HCT116 (cell line): ENCODE measurements at regions not wholly inside any gene's neighbourhood (a gene's known extent, or its start where the extent isn't known, plus 50 kb on each side); places are given as distances from the start of the nearest gene placed in this dataset.
A peak's percentile ranks its signal among the peaks of the same experiment; 100 is the strongest.

Experiments
- ATAC-seq: fragments of 200-7000 bp; cut with Tn5 transposase; 2 replicates; pipeline ENCODE4 v1.9.1; 2020; ENCODE audit warnings: mild to moderate bottlenecking, moderate library complexity
- BruUV-seq: library from RNA; stranded (reverse); fragments of 400-500 nt; replicated peaks from 2 replicates; lab custom pipeline; 2021; lab: Mats Ljungman, UMichigan
- CTCF ChIA-PET: fragments of 300-600 bp; sonication (Branson Sonifier 250); formaldehyde crosslinking; loops from one replicate; lab custom pipeline; 2021; ENCODE audit warnings: antibody characterized with exemption; lab: Charles Lee
- POLR2A ChIA-PET: fragments of 300-600, 350-600 bp; sonication (Branson Sonifier 250); formaldehyde crosslinking; loops from one replicate; lab custom pipeline; 2021; ENCODE audit warnings: antibody characterized with exemption; lab: Charles Lee
- RAD21 ChIA-PET, 2 experiments: fragments of 300-600 bp; sonication (Branson Sonifier 250); formaldehyde crosslinking; loops; one replicate each; lab custom pipeline; 2023; ENCODE audit warnings: low total read pairs in 2 of 2; ENCODE audit not compliant: uncharacterized antibody in 2 of 2, unreplicated experiment in 2 of 2, low non-redundant PET in 1 of 2; lab: Charles Lee
- DNase-seq: peaks from one replicate; pipeline ENCODE4 v3.0.0-alpha.2; 2010; ENCODE audit warnings: low read depth, low spot score
- H2AFZ ChIP-seq: fragments of 200-600 bp; shearing (Covaris generic), sonication (generic); 2 replicates; pipeline ENCODE4 v1.6.1; 2017; ENCODE audit warnings: low read depth, mixed run types, mixed read lengths, antibody characterized with exemption, low read length; ENCODE audit not compliant: poor library complexity, severe bottlenecking
- H3K27ac ChIP-seq: 2 replicates; pipeline ENCODE4 v1.5.1; 2012; ENCODE audit warnings: low read depth, low read length
- H3K27me3 ChIP-seq: fragments of 200-600 bp; sonication (generic); 2 replicates; pipeline ENCODE4 v1.6.1; 2016; ENCODE audit warnings: mixed run types, low read length, mixed read lengths; ENCODE audit not compliant: insufficient read depth
- H3K36me3 ChIP-seq, 2 experiments: fragments of 200-500 bp in 1 of 2; fragments of 200-600 bp in 1 of 2; sonication (Bioruptor generic) in 1 of 2; sonication (generic) in 1 of 2; 2 replicates each; pipeline versions ENCODE4 v1.5.1 to v1.6.1; 2014 to 2016; ENCODE audit warnings: low read length in 2 of 2, inconsistent platforms in 1 of 2, mixed read lengths in 1 of 2, mixed run types in 1 of 2; ENCODE audit not compliant: insufficient read depth in 2 of 2, control insufficient read depth in 1 of 2
- H3K4me1 ChIP-seq, 2 experiments: fragments of 200-600 bp in 1 of 2; sonication (generic) in 1 of 2; 2 replicates each; pipeline versions ENCODE4 v1.5.1 to v1.6.1; 2012 to 2017; ENCODE audit warnings: low read length in 2 of 2, inconsistent platforms in 1 of 2, mild to moderate bottlenecking in 1 of 2, mixed read lengths in 1 of 2, mixed run types in 1 of 2, moderate library complexity in 1 of 2; ENCODE audit not compliant: insufficient read depth in 2 of 2, control insufficient read depth in 1 of 2
- H3K4me2 ChIP-seq: fragments of 200-600 bp; sonication (generic); 2 replicates; pipeline ENCODE4 v1.6.1; 2017; ENCODE audit warnings: mixed run types, low read length, mixed read lengths
- H3K4me3 ChIP-seq, 2 experiments: fragments of 200-600 bp in 1 of 2; sonication (generic) in 1 of 2; replicated peaks in 1 of 2; 2 replicates each; pipeline ENCODE4 v1.5.1; 2011 to 2016; ENCODE audit warnings: low read length in 2 of 2, control low read depth in 1 of 2, low read depth in 1 of 2, mild to moderate bottlenecking in 1 of 2, mixed read lengths in 1 of 2, mixed run types in 1 of 2
- H3K79me2 ChIP-seq: fragments of 200-600 bp; sonication (generic); 2 replicates; pipeline ENCODE4 v1.6.1; 2017; ENCODE audit warnings: mild to moderate bottlenecking, mixed run types, low read length, moderate library complexity, mixed read lengths; ENCODE audit not compliant: insufficient read depth
- H3K9ac ChIP-seq: fragments of 200-600 bp; sonication (generic); 2 replicates; pipeline ENCODE4 v1.6.1; 2016; ENCODE audit warnings: low read length, mixed read lengths
- H3K9me2 ChIP-seq: fragments of 200-600 bp; sonication (generic), shearing (Covaris generic); 2 replicates; pipeline ENCODE4 v1.6.1; 2017; ENCODE audit warnings: mixed run types, mild to moderate bottlenecking, moderate library complexity; ENCODE audit not compliant: insufficient read depth
- H3K9me3 ChIP-seq, 2 experiments: fragments of 200-500 bp in 1 of 2; fragments of 200-600 bp in 1 of 2; sonication (Bioruptor generic) in 1 of 2; sonication (generic) in 1 of 2; 2 replicates each; pipeline ENCODE4 v1.6.1; 2014 to 2017; ENCODE audit warnings: low read length in 2 of 2, mixed read lengths in 2 of 2, inconsistent platforms in 1 of 2, low read depth in 1 of 2, mild to moderate bottlenecking in 1 of 2, mixed run types in 1 of 2, moderate library complexity in 1 of 2; ENCODE audit not compliant: control insufficient read depth in 1 of 2, insufficient read depth in 1 of 2
- H4K20me1 ChIP-seq: fragments of 200-600 bp; sonication (generic), shearing (Covaris generic); 2 replicates; pipeline ENCODE4 v1.6.1; 2017; ENCODE audit warnings: mixed run types, mild to moderate bottlenecking, moderate library complexity; ENCODE audit not compliant: insufficient read depth
- ATF3 ChIP-seq: IDR thresholded peaks from 2 replicates; pipeline ENCODE4 v1.6.1; 2012
- CEBPB ChIP-seq: IDR thresholded peaks from 2 replicates; pipeline ENCODE4 v1.6.1; 2012; ENCODE audit warnings: low read depth
- CTCF ChIP-seq, 3 experiments: fragments of 200-600 bp in 1 of 3; sonication (generic) in 1 of 3; IDR thresholded peaks in 2 of 3; conservative IDR thresholded peaks in 1 of 3; 2 replicates each; pipeline ENCODE4 v1.5.1; 2012 to 2017; ENCODE audit warnings: low read depth in 2 of 3, low read length in 2 of 3, antibody characterized with exemption in 1 of 3, borderline replicate concordance in 1 of 3, control low read depth in 1 of 3, mild to moderate bottlenecking in 1 of 3, mixed read lengths in 1 of 3, mixed run types in 1 of 3, moderate library complexity in 1 of 3; ENCODE audit not compliant: insufficient read depth in 1 of 3
- EGR1 ChIP-seq: IDR thresholded peaks from 2 replicates; pipeline ENCODE4 v1.6.1; 2012; ENCODE audit warnings: low read depth
- ELF1 ChIP-seq: IDR thresholded peaks from 2 replicates; pipeline ENCODE4 v1.6.1; 2012; ENCODE audit warnings: low read depth, borderline replicate concordance
- EZH2 ChIP-seq: fragments of 200-600 bp; sonication (generic); IDR thresholded peaks from 2 replicates; pipeline ENCODE4 v1.6.1; 2017; ENCODE audit warnings: antibody characterized with exemption, mixed run types
- POLR2AphosphoS5 ChIP-seq: IDR thresholded peaks from 2 replicates; pipeline ENCODE4 v1.6.1; 2011; ENCODE audit warnings: mild to moderate bottlenecking, low read depth, low read length, moderate library complexity
- RAD21 ChIP-seq: IDR thresholded peaks from 2 replicates; pipeline ENCODE4 v1.6.1; 2012; ENCODE audit warnings: low read depth, mild to moderate bottlenecking
- SIN3A ChIP-seq: IDR thresholded peaks from 2 replicates; pipeline ENCODE4 v1.6.1; 2012; ENCODE audit warnings: low read depth
- SP1 ChIP-seq: IDR thresholded peaks from 2 replicates; pipeline ENCODE4 v1.6.1; 2012; ENCODE audit warnings: low read depth
- TCF7L2 ChIP-seq: IDR thresholded peaks from 2 replicates; pipeline ENCODE4 v1.7.0; 2011; ENCODE audit warnings: borderline replicate concordance, inconsistent platforms; ENCODE audit not compliant: insufficient read depth, insufficient read length; ENCODE audit errors: extremely low read depth
- YY1 ChIP-seq: IDR thresholded peaks from 2 replicates; pipeline ENCODE4 v1.6.1; 2011; ENCODE audit warnings: low read length, low read depth, moderate library complexity, mild to moderate bottlenecking; ENCODE audit not compliant: insufficient replicate concordance; ENCODE audit errors: extremely low read depth
- ZBTB33 ChIP-seq: IDR thresholded peaks from 2 replicates; pipeline ENCODE4 v1.6.1; 2011; ENCODE audit warnings: mild to moderate bottlenecking, low read length, moderate library complexity; ENCODE audit not compliant: insufficient replicate concordance; ENCODE audit errors: extremely low read depth
- ZFX ChIP-seq: fragments of 450-650 bp; IDR thresholded peaks from 2 replicates; pipeline ENCODE4 v1.6.1; 2017
- ZNF274 ChIP-seq: fragments of 200-500 bp; sonication (Bioruptor generic); IDR thresholded peaks from 2 replicates; pipeline ENCODE4 v1.6.1; 2014; ENCODE audit warnings: mild to moderate bottlenecking, low read depth, low read length, inconsistent platforms
- intact Hi-C: fragments of 100-400 bp; cut with micrococcal nuclease; formaldehyde crosslinking; loops from 2 replicates; pipeline ENCODE4 v1.10.0; 2022

GRCh38 chr20:53681352-53682212 lies 87.9 kb upstream of the ZNF217 start (continued):
- TF ChIP-seq CTCF (IDR thresholded peaks at IDR 0.05 in 2 of 3, conservative IDR thresholded peaks at IDR 0.05 in 1 of 3; ENCODE audit: borderline replicate concordance in 1 of 3, insufficient read depth in 1 of 3, low read depth in 2 of 3, low read length in 2 of 3) (no peak), ZNF274 (no peak), RAD21 (no peak), ELF1 (no peak), TCF7L2 (no peak), CEBPB (no peak)

- Histone ChIP-seq H3K9me3 (no peaks in the 10 kb centered on the region), H3K9me2 (no peaks in the 10 kb centered on the region), H3K9ac (no peak overlapping the region), H3K79me2 (no peaks in the 10 kb centered on the region), H3K27me3 (no peaks in the 10 kb centered on the region), H4K20me1 (no peaks in the 10 kb centered on the region), H2AFZ (peak overlapping the region; percentile 64), H3K4me1 (peaks cover 4 to 6% of the 10 kb centered on the region in 2 experiments; a peak in 2 of 4 replicates), H3K36me3 (no peaks in the 10 kb centered on the region), H3K27ac (no peak overlapping the region), H3K4me3 (no peak overlapping the region), H3K4me2 (no peak overlapping the region)
- BruUV-seq = no TSS peak
- DNase-seq (no peak), ATAC-seq (no peak)
- ChIA-PET RAD21 (no interaction called here), POLR2A (no interaction called here), CTCF (no interaction called here)
- intact Hi-C loops = no loop called here
- TF ChIP-seq EGR1 (no peak), CTCF (IDR thresholded peaks at IDR 0.05 in 2 of 3, conservative IDR thresholded peaks at IDR 0.05 in 1 of 3; ENCODE audit: borderline replicate concordance in 1 of 3, insufficient read depth in 1 of 3, low read depth in 2 of 3, low read length in 2 of 3) (no peak), TCF7L2 (no peak), ZFX (no peak), SIN3A (no peak), CEBPB (no peak), EZH2 (no peak), POLR2AphosphoS5 (no peak), ATF3 (no peak), ZBTB33 (no peak), SP1 (no peak), YY1 (no peak)
Observed at GRCh38 chr20:53679597-53680309, 86.1 kb upstream of the ZNF217 start.
